HFF-Myc (cell line): ENCODE measurements at regions not wholly inside any gene's neighbourhood (a gene's known extent, or its start where the extent isn't known, plus 50 kb on each side); places are given as distances from the start of the nearest gene placed in this dataset.

Experiments used
- DNase-seq: peaks from one replicate; pipeline ENCODE4 v3.0.0-alpha.2; 2011; ENCODE audit warnings: low read depth; ENCODE audit errors: extremely low read depth
- H3K4me3 ChIP-seq: replicated peaks from 2 replicates; pipeline ENCODE4 v1.5.1; 2011; ENCODE audit warnings: low read depth, mild to moderate bottlenecking, control low read depth, low read length
- CTCF ChIP-seq: IDR thresholded peaks from 2 replicates; pipeline ENCODE4 v1.5.1; 2012; ENCODE audit warnings: mild to moderate bottlenecking, low read depth, low read length, control low read depth; ENCODE audit errors: missing control alignments

- no peak for TF ChIP-seq CTCF
- DNase-seq: no peak
- H3K4me3 ChIP-seq: no peak overlapping the region
Measured at GRCh38 chr2:67070826-67071225, 326.3 kb upstream of the ETAA1 start.

- DNase-seq: no peak
- H3K4me3 ChIP-seq: no peak overlapping the region
- TF ChIP-seq CTCF: no peak
Measured at GRCh38 chr2:67075056-67075455, 322.1 kb upstream of the ETAA1 start.

GRCh38 chr2:67075530-67076238, 321.4 kb upstream of the ETAA1 start:
- no peak overlapping the region for H3K4me3 ChIP-seq
- TF ChIP-seq CTCF: no peak
- DNase-seq: no peak

GRCh38 chr2:67076239-67076624, 320.9 kb upstream of the ETAA1 start:
- H3K4me3 ChIP-seq: no peak overlapping the region
- DNase-seq: no peak
- TF ChIP-seq CTCF: no peak

GRCh38 chr2:67079729-67080128, 317.4 kb upstream of the ETAA1 start:
- H3K4me3 ChIP-seq: no peak overlapping the region
- no peak for TF ChIP-seq CTCF
- no peak for DNase-seq

- DNase-seq: no peak
- TF ChIP-seq CTCF: no peak
Measured at GRCh38 chr2:67082813-67083212, 314.3 kb upstream of the ETAA1 start.

GRCh38 chr2:67083951-67084350, 313.2 kb upstream of the ETAA1 start:
- H3K4me3 ChIP-seq: no peak overlapping the region
- no peak for DNase-seq
- no peak for TF ChIP-seq CTCF

More at GRCh38 chr2:67082813-67083212, 314.3 kb upstream of the ETAA1 start:
- H3K4me3 ChIP-seq: no peak overlapping the region
